GM12865 (cell line): ENCODE measurements at regions not wholly inside any gene's neighbourhood (a gene's known extent, or its start where the extent isn't known, plus 50 kb on each side); places are given as distances from the start of the nearest gene placed in this dataset.

ENCODE experiments used
- DNase-seq: peaks from one replicate; pipeline ENCODE4 v3.0.0; 2010; ENCODE audit warnings: low read depth
- H3K4me3 ChIP-seq: 2 replicates; pipeline ENCODE4 v1.5.1; 2011; ENCODE audit warnings: mild to moderate bottlenecking, low read depth, low read length, control low read depth
- CTCF ChIP-seq: IDR thresholded peaks from 2 replicates; pipeline ENCODE4 v1.5.1; 2011; ENCODE audit warnings: low read length, control low read depth, low read depth, inconsistent platforms; ENCODE audit not compliant: insufficient read depth; ENCODE audit errors: missing control alignments

GRCh38 chr2:16747257-16747656 lies 81.6 kb upstream of the CYRIA start:
- no peak for TF ChIP-seq CTCF
- no peak for DNase-seq
- no peak overlapping the region for H3K4me3 ChIP-seq

- TF ChIP-seq CTCF, result no peak
- no peak overlapping the region for H3K4me3 ChIP-seq
- DNase-seq, result no peak
Observed at GRCh38 chr2:16746833-16747232, 81.2 kb upstream of the CYRIA start.

- no peak for TF ChIP-seq CTCF
- no peak overlapping the region for H3K4me3 ChIP-seq
- no peak for DNase-seq
Observed at GRCh38 chr2:16746329-16746728, 80.7 kb upstream of the CYRIA start.

GRCh38 chr2:16745466-16745865 lies 79.8 kb upstream of the CYRIA start:
- no peak for TF ChIP-seq CTCF
- no peak for DNase-seq

GRCh38 chr2:16744521-16744920 lies 78.9 kb upstream of the CYRIA start:
- no peak overlapping the region for H3K4me3 ChIP-seq
- no peak for DNase-seq
- TF ChIP-seq CTCF, result no peak

More at GRCh38 chr2:16745466-16745865, 79.8 kb upstream of the CYRIA start:
- H3K4me3 ChIP-seq, result no peak overlapping the region

- TF ChIP-seq CTCF, result no peak
- no peak overlapping the region for H3K4me3 ChIP-seq
- DNase-seq, result no peak
Observed at GRCh38 chr2:16742026-16742425, 76.4 kb upstream of the CYRIA start.

GRCh38 chr2:16741498-16741897 lies 75.9 kb upstream of the CYRIA start:
- no peak for DNase-seq

More at GRCh38 chr2:16741498-16741897, 75.9 kb upstream of the CYRIA start:
- no peak overlapping the region for H3K4me3 ChIP-seq
- no peak for TF ChIP-seq CTCF
